HG03469 (cell line): ENCODE measurements at regions not wholly inside any gene's neighbourhood (a gene's known extent, or its start where the extent isn't known, plus 50 kb on each side); places are given as distances from the start of the nearest gene placed in this dataset.

Experiments used
- ATAC-seq: cut with Tn5 transposase; IDR thresholded peaks from one replicate; pipeline ENCODE4 v1.9.1; 2021; ENCODE audit warnings: mild to moderate bottlenecking, moderate library complexity, moderate number of reproducible peaks; ENCODE audit not compliant: unreplicated experiment

GRCh38 chr15:97072545-97072944, 742.0 kb downstream of the NR2F2 start:
- ATAC-seq: no peak

- no peak for ATAC-seq
Measured at GRCh38 chr15:97076011-97076410, 745.5 kb downstream of the NR2F2 start.

- ATAC-seq: no peak
Measured at GRCh38 chr15:97077975-97078374, 747.5 kb downstream of the NR2F2 start.

- ATAC-seq: no peak
Measured at GRCh38 chr15:97078591-97078990, 748.1 kb downstream of the NR2F2 start.

GRCh38 chr15:97081666-97082226, 751.2 kb downstream of the NR2F2 start:
- ATAC-seq: no peak

- ATAC-seq: no peak
Measured at GRCh38 chr15:97082830-97083229, 752.3 kb downstream of the NR2F2 start.

GRCh38 chr15:97084650-97085049, 754.1 kb downstream of the NR2F2 start:
- ATAC-seq: no peak

GRCh38 chr15:97085731-97086130, 755.2 kb downstream of the NR2F2 start:
- no peak for ATAC-seq

- no peak for ATAC-seq
Measured at GRCh38 chr15:97087006-97087741, 756.7 kb downstream of the NR2F2 start.

- ATAC-seq: no peak
Measured at GRCh38 chr15:97091093-97091492, 760.6 kb downstream of the NR2F2 start.

- no peak for ATAC-seq
Measured at GRCh38 chr15:97092656-97093055, 762.2 kb downstream of the NR2F2 start.

- ATAC-seq: no peak
Measured at GRCh38 chr15:97096303-97096835, 765.9 kb downstream of the NR2F2 start.

GRCh38 chr15:97099040-97099439, 768.5 kb downstream of the NR2F2 start:
- no peak for ATAC-seq

- no peak for ATAC-seq
Measured at GRCh38 chr15:97101572-97101971, 771.1 kb downstream of the NR2F2 start.

GRCh38 chr15:97114900-97115760, 784.6 kb downstream of the NR2F2 start:
- ATAC-seq: no peak

- no peak for ATAC-seq
Measured at GRCh38 chr15:97115761-97116070, 785.2 kb downstream of the NR2F2 start.

GRCh38 chr15:97124790-97125189, 794.3 kb downstream of the NR2F2 start:
- ATAC-seq: no peak

- ATAC-seq: no peak
Measured at GRCh38 chr15:97126553-97127233, 796.2 kb downstream of the NR2F2 start.

- ATAC-seq: no peak
Measured at GRCh38 chr15:97129674-97130073, 799.2 kb downstream of the NR2F2 start.

- no peak for ATAC-seq
Measured at GRCh38 chr15:97140216-97140615, 809.7 kb downstream of the NR2F2 start.

- ATAC-seq: no peak
Measured at GRCh38 chr15:97141360-97141759, 810.9 kb downstream of the NR2F2 start.
